ENCODE measurements at regions not wholly inside any gene's neighbourhood (a gene's known extent, or its start where the extent isn't known, plus 50 kb on each side); places are given as distances from the start of the nearest gene placed in this dataset.

DNA sequence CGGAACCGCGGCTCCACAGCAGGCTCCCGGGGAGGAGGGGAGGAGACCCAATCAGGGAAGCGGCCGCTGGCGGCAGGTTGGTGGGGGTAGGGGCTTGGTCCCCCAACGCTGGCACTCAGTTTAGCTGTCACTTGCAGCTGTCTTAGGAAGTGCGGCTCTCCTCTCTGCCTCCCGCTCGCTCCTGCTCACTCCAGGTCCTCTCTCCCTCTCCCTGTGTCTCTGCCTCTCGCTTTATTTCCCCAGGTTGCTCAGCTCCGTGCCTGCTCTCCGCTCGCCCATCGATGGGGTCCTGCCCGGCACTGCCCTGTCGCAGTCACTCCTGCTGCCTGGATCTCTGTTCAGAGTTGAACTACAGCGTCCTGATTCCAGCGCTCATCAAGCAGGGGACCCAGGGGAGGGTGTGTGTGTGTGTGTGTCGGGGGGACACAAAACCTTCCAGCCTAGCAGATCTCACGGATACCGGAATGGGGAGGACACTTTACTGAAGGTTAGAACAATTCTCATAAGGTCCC is 145.6 kb downstream of the ENGASE start:
- no peaks in the 10 kb centered on the region for H3K9me3 ChIP-seq (ENCODE audit: control insufficient read depth, low read depth, low read length)
- DNase-seq (ENCODE audit: low read depth, low spot score), result no peak
- H2AFZ ChIP-seq (ENCODE audit: control insufficient read depth, low read length), result peak overlapping the region; percentile 70
- H3K9me1 ChIP-seq (ENCODE audit: control insufficient read depth, extremely low read depth, insufficient read depth, low read length), result no peaks in the 10 kb centered on the region
- H3K36me3 ChIP-seq (ENCODE audit: control insufficient read depth in 2 of 2, extremely low read depth in 1 of 2, insufficient read depth in 2 of 2, low read length in 2 of 2), result no peaks in the 10 kb centered on the region
- H3K79me2 ChIP-seq (ENCODE audit: control insufficient read depth, insufficient read depth, low read length), result no peaks in the 10 kb centered on the region
- peak overlapping the region; percentile 10 to 23 (median 15) for H3K4me3 ChIP-seq (ENCODE audit: control insufficient read depth in 2 of 3, extremely low read depth in 1 of 3, insufficient read depth in 2 of 3, low read depth in 1 of 3, low read length in 3 of 3)
- H3K9ac ChIP-seq (ENCODE audit: control insufficient read depth, extremely low read depth, insufficient read depth, low read length), result no peak overlapping the region
- peaks cover 71% of the 10 kb centered on the region for H3K27me3 ChIP-seq (ENCODE audit: control insufficient read depth, extremely low read depth, insufficient read depth, low read length)
- dilution Hi-C loops (cut with MboI; ENCODE audit: extremely low pct_ligation_motif_present, low sequenced_read_pairs), result no loop called here
- no peak for TF ChIP-seq CTCF (optimal IDR thresholded peaks at IDR 0.05 in 1 of 3, IDR thresholded peaks at IDR 0.05 in 1 of 3, conservative IDR thresholded peaks at IDR 0.05 in 1 of 3; ENCODE audit: extremely low read depth in 1 of 3, insufficient read depth in 2 of 3, low read length in 3 of 3)
- TF ChIP-seq EZH2 (IDR thresholded peaks at IDR 0.05; ENCODE audit: low read length), result no peak
- H3K4me1 ChIP-seq (ENCODE audit: control insufficient read depth, extremely low read depth, insufficient read depth, low read length), result peaks cover 3% of the 10 kb centered on the region
- no peak overlapping the region for H3K27ac ChIP-seq (ENCODE audit: control insufficient read depth, insufficient read depth, low read length)
- H4K20me1 ChIP-seq (ENCODE audit: control insufficient read depth, extremely low read depth, insufficient read depth, low read length), result no peaks in the 10 kb centered on the region
- H3K4me2 ChIP-seq (ENCODE audit: control insufficient read depth, extremely low read depth, insufficient read depth, low read depth, low read length), result peak overlapping the region; percentile 76
- FAIRE-seq, result no peak

DNA sequence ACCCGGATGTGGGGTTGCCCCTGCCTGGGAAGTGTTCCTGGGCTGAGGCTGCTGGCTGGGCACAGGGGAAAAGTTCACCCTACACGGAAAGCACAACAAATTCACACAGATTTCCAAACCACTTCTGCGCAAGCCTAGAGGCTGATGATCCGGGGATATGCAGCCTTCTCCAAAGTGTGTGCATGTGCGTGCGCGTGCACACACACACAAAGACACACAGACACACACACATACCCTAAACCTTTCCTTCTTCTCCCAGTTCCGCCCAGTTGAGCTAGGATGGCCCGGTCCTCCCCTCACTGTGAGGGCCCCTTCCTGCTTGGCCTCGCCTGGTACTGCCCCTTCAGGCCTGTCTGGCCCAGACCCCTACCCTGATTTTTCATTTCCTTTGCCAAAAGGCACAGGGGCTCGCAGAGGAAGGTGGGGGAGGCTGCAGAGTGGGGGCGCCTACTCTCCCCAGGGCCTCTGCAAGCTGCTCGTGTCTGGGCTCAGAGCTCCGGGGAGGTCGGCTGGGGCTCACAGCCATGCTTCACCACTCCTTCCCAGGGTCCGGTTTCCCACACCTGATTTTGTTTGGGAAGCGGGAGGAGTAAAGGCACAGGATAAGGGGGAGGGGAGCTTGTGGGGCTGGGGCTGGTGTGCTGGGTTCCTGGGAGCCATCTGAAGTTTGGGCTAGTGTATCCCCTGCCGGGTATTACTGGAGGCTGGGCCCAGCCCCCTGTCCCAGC is 144.7 kb downstream of the ENGASE start:
- H3K4me1 ChIP-seq (ENCODE audit: control insufficient read depth, extremely low read depth, insufficient read depth, low read length), result peaks cover 3% of the 10 kb centered on the region
- H3K4me2 ChIP-seq (ENCODE audit: control insufficient read depth, extremely low read depth, insufficient read depth, low read depth, low read length), result no peak overlapping the region
- no peak overlapping the region for H3K27ac ChIP-seq (ENCODE audit: control insufficient read depth, insufficient read depth, low read length)
- no peak overlapping the region for H3K4me3 ChIP-seq (ENCODE audit: control insufficient read depth in 2 of 3, extremely low read depth in 1 of 3, insufficient read depth in 2 of 3, low read depth in 1 of 3, low read length in 3 of 3)
- DNase-seq (ENCODE audit: low read depth, low spot score) (no peak), FAIRE-seq (no peak)
- H3K79me2 ChIP-seq (ENCODE audit: control insufficient read depth, insufficient read depth, low read length), result no peaks in the 10 kb centered on the region
- H3K36me3 ChIP-seq (ENCODE audit: control insufficient read depth in 2 of 2, extremely low read depth in 1 of 2, insufficient read depth in 2 of 2, low read length in 2 of 2), result no peaks in the 10 kb centered on the region
- H4K20me1 ChIP-seq (ENCODE audit: control insufficient read depth, extremely low read depth, insufficient read depth, low read length), result no peaks in the 10 kb centered on the region
- dilution Hi-C loops (cut with MboI; ENCODE audit: extremely low pct_ligation_motif_present, low sequenced_read_pairs), result no loop called here
- no peaks in the 10 kb centered on the region for H3K9me1 ChIP-seq (ENCODE audit: control insufficient read depth, extremely low read depth, insufficient read depth, low read length)
- no peak overlapping the region for H2AFZ ChIP-seq (ENCODE audit: control insufficient read depth, low read length)
- H3K9me3 ChIP-seq (ENCODE audit: control insufficient read depth, low read depth, low read length), result no peaks in the 10 kb centered on the region
- H3K27me3 ChIP-seq (ENCODE audit: control insufficient read depth, extremely low read depth, insufficient read depth, low read length), result peaks cover 80% of the 10 kb centered on the region
- no peak for TF ChIP-seq CTCF (optimal IDR thresholded peaks at IDR 0.05 in 1 of 3, IDR thresholded peaks at IDR 0.05 in 1 of 3, conservative IDR thresholded peaks at IDR 0.05 in 1 of 3; ENCODE audit: extremely low read depth in 1 of 3, insufficient read depth in 2 of 3, low read length in 3 of 3)
- no peak for TF ChIP-seq EZH2 (IDR thresholded peaks at IDR 0.05; ENCODE audit: low read length)
- H3K9ac ChIP-seq (ENCODE audit: control insufficient read depth, extremely low read depth, insufficient read depth, low read length), result no peak overlapping the region

Data from keratinocyte (primary cell).